OCI-LY3 (cell line): ENCODE measurements at regions not wholly inside any gene's neighbourhood (a gene's known extent, or its start where the extent isn't known, plus 50 kb on each side); places are given as distances from the start of the nearest gene placed in this dataset.

Source experiments
- H2AFZ ChIP-seq: fragments of 200-600, 300-600 bp; shearing (Covaris generic); 2 replicates; pipeline ENCODE4 v1.6.0; 2014; ENCODE audit warnings: antibody characterized with exemption, low read depth, low read length
- H3K27ac ChIP-seq: fragments of 200-600, 300-600 bp; sonication (generic); 2 replicates; pipeline ENCODE4 v1.5.1; 2014; ENCODE audit warnings: mild to moderate bottlenecking, low read length, moderate library complexity, mixed read lengths
- H3K27me3 ChIP-seq: fragments of 200-600, 300-600 bp; sonication (generic); 2 replicates; pipeline ENCODE4 v1.6.1; 2014; ENCODE audit warnings: low read depth, low read length, mixed read lengths
- H3K36me3 ChIP-seq: fragments of 200-600, 300-600 bp; sonication (generic); replicated peaks from 2 replicates; pipeline ENCODE3; 2014; ENCODE audit warnings: low read depth, low read length, mixed read lengths
- H3K4me1 ChIP-seq: fragments of 300-600, 200-600 bp; sonication (generic); 2 replicates; pipeline ENCODE4 v1.6.1; 2014; ENCODE audit warnings: low read length, mixed read lengths
- H3K4me2 ChIP-seq: fragments of 200-600, 300-600 bp; sonication (generic); 2 replicates; pipeline ENCODE4 v1.6.1; 2014; ENCODE audit warnings: low read length, mixed read lengths
- H3K4me3 ChIP-seq: fragments of 300-600, 200-600 bp; sonication (generic); 2 replicates; pipeline ENCODE4 v1.5.1; 2014; ENCODE audit warnings: antibody characterized with exemption, mild to moderate bottlenecking, low read length, moderate library complexity
- H3K79me2 ChIP-seq: fragments of 300-600, 200-600 bp; shearing (Covaris generic); 2 replicates; pipeline ENCODE4 v1.6.1; 2014; ENCODE audit warnings: mild to moderate bottlenecking, low read length, mixed read lengths
- H3K9ac ChIP-seq: fragments of 300-600, 200-600 bp; shearing (Covaris generic); 2 replicates; pipeline ENCODE4 v1.6.0; 2014; ENCODE audit warnings: mild to moderate bottlenecking, low read length, moderate library complexity
- H3K9me3 ChIP-seq: fragments of 200-600, 300-600 bp; shearing (Covaris generic); 2 replicates; pipeline ENCODE4 v1.6.1; 2014; ENCODE audit warnings: low read length, mixed read lengths; ENCODE audit not compliant: insufficient read depth
- H4K20me1 ChIP-seq: fragments of 200-600, 300-600 bp; sonication (generic); 2 replicates; pipeline ENCODE4 v1.6.1; 2016; ENCODE audit warnings: low read length, mixed read lengths; ENCODE audit not compliant: insufficient read depth
- CTCF ChIP-seq: fragments of 200-600, 300-600 bp; sonication (generic); IDR thresholded peaks from 2 replicates; pipeline ENCODE4 v1.5.1; 2014; ENCODE audit warnings: antibody characterized with exemption, low read length, low read depth
- EZH2phosphoT487 ChIP-seq: fragments of 200-600 bp; shearing (Covaris generic); IDR thresholded peaks from 2 replicates; pipeline ENCODE4 v1.6.1; 2018; ENCODE audit warnings: antibody characterized with exemption, mixed run types, low read depth

GRCh38 chr1:29838738-29839320, 602.5 kb downstream of the PTPRU start:
- Histone ChIP-seq H3K36me3 (no peaks in the 10 kb centered on the region), H3K4me3 (no peak overlapping the region), H3K27ac (no peak overlapping the region), H3K27me3 (no peaks in the 10 kb centered on the region), H3K79me2 (no peaks in the 10 kb centered on the region), H3K9me3 (no peaks in the 10 kb centered on the region), H3K4me2 (no peak overlapping the region), H3K4me1 (no peaks in the 10 kb centered on the region), H3K9ac (no peak overlapping the region), H4K20me1 (no peaks in the 10 kb centered on the region), H2AFZ (no peak overlapping the region)
- TF ChIP-seq EZH2phosphoT487 (no peak), CTCF (no peak)

GRCh38 chr1:29836651-29837646, 600.6 kb downstream of the PTPRU start:
- TF ChIP-seq EZH2phosphoT487 (no peak), CTCF (no peak)
- H3K27me3 ChIP-seq = no peaks in the 10 kb centered on the region
- no peak overlapping the region for H3K4me3 ChIP-seq
- no peak overlapping the region for H2AFZ ChIP-seq
- H3K4me2 ChIP-seq = no peak overlapping the region
- H3K4me1 ChIP-seq = no peaks in the 10 kb centered on the region
- H4K20me1 ChIP-seq = no peaks in the 10 kb centered on the region
- H3K9ac ChIP-seq = no peak overlapping the region
- no peak overlapping the region for H3K27ac ChIP-seq
- H3K79me2 ChIP-seq = no peaks in the 10 kb centered on the region
- no peaks in the 10 kb centered on the region for H3K36me3 ChIP-seq
- H3K9me3 ChIP-seq = no peaks in the 10 kb centered on the region

- no peak for TF ChIP-seq CTCF
- no peak for TF ChIP-seq EZH2phosphoT487
- H3K27me3 ChIP-seq = no peaks in the 10 kb centered on the region
These were observed 599.6 kb downstream of the PTPRU start for GRCh38 chr1:29835874-29836273.

GRCh38 chr1:29835406-29835805, 599.1 kb downstream of the PTPRU start:
- no peaks in the 10 kb centered on the region for H3K79me2 ChIP-seq
- no peaks in the 10 kb centered on the region for H3K9me3 ChIP-seq
- no peak overlapping the region for H3K4me3 ChIP-seq
- no peak overlapping the region for H3K27ac ChIP-seq
- H3K4me1 ChIP-seq = no peaks in the 10 kb centered on the region
- TF ChIP-seq CTCF (no peak), EZH2phosphoT487 (no peak)
- no peaks in the 10 kb centered on the region for H3K36me3 ChIP-seq
- H3K27me3 ChIP-seq = no peaks in the 10 kb centered on the region
- no peak overlapping the region for H2AFZ ChIP-seq
- no peaks in the 10 kb centered on the region for H4K20me1 ChIP-seq
- no peak overlapping the region for H3K9ac ChIP-seq
- H3K4me2 ChIP-seq = no peak overlapping the region

More at GRCh38 chr1:29835874-29836273, 599.6 kb downstream of the PTPRU start:
- no peaks in the 10 kb centered on the region for H3K9me3 ChIP-seq
- no peaks in the 10 kb centered on the region for H3K79me2 ChIP-seq
- no peak overlapping the region for H3K4me2 ChIP-seq
- no peaks in the 10 kb centered on the region for H4K20me1 ChIP-seq
- H3K4me3 ChIP-seq = no peak overlapping the region
- H3K9ac ChIP-seq = no peak overlapping the region
- H2AFZ ChIP-seq = no peak overlapping the region
- H3K27ac ChIP-seq = no peak overlapping the region
- H3K36me3 ChIP-seq = no peaks in the 10 kb centered on the region
- no peaks in the 10 kb centered on the region for H3K4me1 ChIP-seq
